Right ventricle myocardium superior (tissue), 1 donor: ENCODE measurements at regions not wholly inside any gene's neighbourhood (a gene's known extent, or its start where the extent isn't known, plus 50 kb on each side); places are given as distances from the start of the nearest gene placed in this dataset.

ENCODE experiments used
- ATAC-seq: fragments of 200-7000 bp; cut with Tn5 transposase; one replicate; pipeline ENCODE4 v1.9.1; 2020; ENCODE audit warnings: mild to moderate bottlenecking; ENCODE audit not compliant: poor library complexity
- DNase-seq: peaks from one replicate; pipeline ENCODE4 v3.0.0-alpha.2; 2020
- intact Hi-C: fragments of 100-400 bp; cut with DNase I; formaldehyde crosslinking; loops from one replicate; pipeline ENCODE4 v1.11.2; 2022
- donor health status: DM: no; HTN: yes; CAD: no; lungs with severe emphysema.

- DNase-seq (no peak), ATAC-seq (no peak)
- intact Hi-C loops: no loop called here
Observed at GRCh38 chr5:110909415-110909814, 162.1 kb upstream of the TSLP start.

GRCh38 chr5:110909950-110910349, 161.6 kb upstream of the TSLP start:
- intact Hi-C loops: no loop called here
- DNase-seq (no peak), ATAC-seq (peak; percentile 68)

GRCh38 chr5:110913221-110913620, 158.3 kb upstream of the TSLP start:
- intact Hi-C loops: no loop called here
- DNase-seq: no peak
- ATAC-seq: no peak

- DNase-seq (no peak), ATAC-seq (peak; percentile 84)
- intact Hi-C loops: no loop called here
Observed at GRCh38 chr5:110916381-110917049, 155.0 kb upstream of the TSLP start.

GRCh38 chr5:110917161-110917875, 154.2 kb upstream of the TSLP start:
- intact Hi-C loops: no loop called here
- no peak for DNase-seq
- peak; percentile 84 for ATAC-seq

GRCh38 chr5:110918683-110919082, 152.8 kb upstream of the TSLP start:
- peak; percentile 50 for ATAC-seq
- intact Hi-C loops: no loop called here
- DNase-seq: no peak

- DNase-seq: no peak
Observed at GRCh38 chr5:110923971-110924370, 147.5 kb upstream of the TSLP start.

GRCh38 chr5:110925398-110925797, 146.1 kb upstream of the TSLP start:
- intact Hi-C loops: no loop called here
- ATAC-seq (no peak), DNase-seq (no peak)

More at GRCh38 chr5:110923971-110924370, 147.5 kb upstream of the TSLP start:
- no peak for ATAC-seq
- intact Hi-C loops: no loop called here

- no peak for DNase-seq
- peak; percentile 85 for ATAC-seq
- intact Hi-C loops: no loop called here
Observed at GRCh38 chr5:110925916-110926315, 145.6 kb upstream of the TSLP start.

- intact Hi-C loops: no loop called here
- ATAC-seq: no peak
- DNase-seq: no peak
Observed at GRCh38 chr5:110932755-110933488, 138.6 kb upstream of the TSLP start.

GRCh38 chr5:110940136-110940535, 131.4 kb upstream of the TSLP start:
- no peak for DNase-seq
- no peak for ATAC-seq
- intact Hi-C loops: no loop called here

GRCh38 chr5:110945874-110946436, 125.6 kb upstream of the TSLP start:
- intact Hi-C loops: no loop called here
- ATAC-seq: no peak
- no peak for DNase-seq

- intact Hi-C loops: no loop called here
Observed at GRCh38 chr5:110951373-110951791, 120.1 kb upstream of the TSLP start.

GRCh38 chr5:110956280-110956912, 115.1 kb upstream of the TSLP start:
- DNase-seq: no peak
- intact Hi-C loops: no loop called here
- no peak for ATAC-seq

More at GRCh38 chr5:110951373-110951791, 120.1 kb upstream of the TSLP start:
- no peak for DNase-seq
- ATAC-seq: no peak

GRCh38 chr5:110956913-110957813, 114.3 kb upstream of the TSLP start:
- DNase-seq (no peak), ATAC-seq (no peak)
- intact Hi-C loops: no loop called here

GRCh38 chr5:110957934-110958333, 113.6 kb upstream of the TSLP start:
- no peak for ATAC-seq
- no peak for DNase-seq
- intact Hi-C loops: no loop called here

- intact Hi-C loops: no loop called here
- DNase-seq (no peak), ATAC-seq (no peak)
Observed at GRCh38 chr5:110963495-110963894, 108.0 kb upstream of the TSLP start.
